ENCODE measurements at regions not wholly inside any gene's neighbourhood (a gene's known extent, or its start where the extent isn't known, plus 50 kb on each side); places are given as distances from the start of the nearest gene placed in this dataset.

GRCh38 chr6:104613416-104614001 is 246.2 kb downstream of the HACE1 start:
- no peak for DNase-seq

DNA sequence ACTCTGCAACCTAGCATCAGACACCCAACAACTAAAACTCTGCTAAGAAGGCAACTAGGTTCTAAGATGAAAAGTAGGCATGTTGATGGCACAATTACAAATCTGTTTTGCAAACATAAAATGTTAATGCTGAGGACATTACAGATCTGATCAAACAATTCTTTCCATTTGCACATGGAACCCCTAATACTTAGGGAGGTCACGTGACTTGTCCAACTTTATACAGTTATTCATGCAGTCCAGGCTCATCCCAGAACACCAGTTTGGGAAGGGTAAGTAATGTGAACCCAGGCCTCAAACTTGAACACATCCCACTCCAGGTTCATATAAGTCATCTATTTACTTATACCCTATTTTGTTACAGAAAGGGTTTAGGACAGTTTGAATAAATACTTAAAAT is 247.2 kb downstream of the HACE1 start:
- no peak for DNase-seq

DNA sequence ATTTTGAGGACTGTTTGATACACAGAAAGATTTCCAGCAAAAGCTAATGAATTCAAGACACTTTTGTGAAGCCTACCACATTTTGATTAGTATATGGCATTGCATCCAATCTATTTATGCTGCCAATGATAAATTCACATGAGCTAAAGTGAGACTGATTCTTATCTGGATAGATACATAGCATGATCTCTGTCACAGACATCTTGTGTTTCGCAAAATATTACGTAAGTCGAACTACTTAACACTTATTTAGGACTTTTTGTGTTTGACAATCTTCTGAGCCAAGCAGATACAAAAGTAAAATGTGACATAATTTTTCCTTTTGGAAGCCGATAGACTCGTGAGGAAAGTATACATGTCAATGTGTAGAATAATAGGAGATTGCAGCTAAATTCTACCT is 251.6 kb downstream of the HACE1 start:
- DNase-seq, result no peak

GRCh38 chr6:104607501-104607900 is 252.2 kb downstream of the HACE1 start:
- DNase-seq, result no peak

DNA sequence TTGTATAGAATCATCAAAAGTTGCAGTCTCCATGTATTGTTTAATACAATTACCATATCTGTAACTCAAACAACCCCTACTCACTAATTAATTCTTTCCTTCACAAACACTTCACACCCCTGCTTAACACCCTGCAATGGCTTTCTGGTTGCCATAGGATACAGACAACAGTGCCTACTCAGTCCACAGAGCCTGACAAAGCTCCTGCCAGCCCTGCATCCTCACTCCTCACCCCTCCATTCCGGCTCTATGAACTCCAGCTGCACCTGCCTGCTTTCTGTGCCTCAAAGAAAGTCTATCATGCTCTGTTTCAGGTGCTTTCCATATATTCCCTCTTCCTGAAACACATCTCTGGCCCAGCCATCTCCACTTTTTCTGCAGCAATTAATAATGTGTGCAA is 253.4 kb downstream of the HACE1 start:
- DNase-seq, result no peak

GRCh38 chr6:104604685-104605084 is 255.0 kb downstream of the HACE1 start:
- no peak for DNase-seq

DNA sequence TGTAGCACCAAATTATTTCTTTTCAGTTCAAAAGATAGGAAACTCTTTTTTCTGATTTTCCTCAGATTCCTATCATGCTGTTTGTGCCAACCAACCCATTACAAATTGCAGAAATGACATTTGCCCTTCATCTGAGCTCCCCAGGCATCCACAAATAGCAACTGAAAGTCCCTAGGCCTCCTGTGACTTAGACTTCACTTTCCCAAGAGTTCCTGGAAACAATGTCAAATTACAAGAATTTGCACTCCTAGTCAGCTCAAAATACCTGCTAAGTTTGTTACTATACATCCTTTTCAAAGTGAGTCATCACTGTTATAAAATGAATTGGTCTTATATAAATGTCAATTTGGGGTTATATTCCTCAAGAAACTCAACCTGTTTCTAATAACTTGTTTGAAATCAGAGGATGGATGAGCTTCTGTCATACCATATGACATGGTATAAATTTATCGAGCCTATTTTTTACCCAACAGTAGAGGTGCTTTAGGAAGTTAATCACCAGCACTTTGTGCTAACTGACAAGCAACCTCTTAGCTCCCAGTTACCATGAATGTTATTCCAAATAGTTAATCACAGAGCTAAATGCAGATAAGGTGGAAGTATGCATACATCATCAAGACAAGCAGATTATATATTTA is 256.5 kb downstream of the HACE1 start:
- no peak for DNase-seq

DNA sequence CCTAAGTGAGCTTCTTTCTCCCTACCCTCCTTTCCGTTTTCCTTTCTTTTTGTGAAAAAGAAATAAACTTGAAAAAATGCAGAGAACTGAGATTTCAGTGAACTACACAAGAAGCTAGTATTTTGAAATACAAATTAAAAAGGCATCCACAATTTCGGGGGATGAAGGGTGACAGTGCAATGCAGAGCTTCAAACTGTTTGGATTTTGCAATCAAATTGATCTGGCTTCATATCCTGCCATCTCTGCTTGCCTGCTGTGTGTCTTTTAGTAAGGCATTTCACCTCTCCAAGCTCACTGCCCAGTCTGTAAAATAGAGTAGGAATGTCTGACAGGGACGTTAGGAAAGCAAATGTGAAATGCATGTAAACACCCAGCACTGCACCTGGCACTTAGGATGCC is 258.0 kb downstream of the HACE1 start:
- no peak for DNase-seq

DNA sequence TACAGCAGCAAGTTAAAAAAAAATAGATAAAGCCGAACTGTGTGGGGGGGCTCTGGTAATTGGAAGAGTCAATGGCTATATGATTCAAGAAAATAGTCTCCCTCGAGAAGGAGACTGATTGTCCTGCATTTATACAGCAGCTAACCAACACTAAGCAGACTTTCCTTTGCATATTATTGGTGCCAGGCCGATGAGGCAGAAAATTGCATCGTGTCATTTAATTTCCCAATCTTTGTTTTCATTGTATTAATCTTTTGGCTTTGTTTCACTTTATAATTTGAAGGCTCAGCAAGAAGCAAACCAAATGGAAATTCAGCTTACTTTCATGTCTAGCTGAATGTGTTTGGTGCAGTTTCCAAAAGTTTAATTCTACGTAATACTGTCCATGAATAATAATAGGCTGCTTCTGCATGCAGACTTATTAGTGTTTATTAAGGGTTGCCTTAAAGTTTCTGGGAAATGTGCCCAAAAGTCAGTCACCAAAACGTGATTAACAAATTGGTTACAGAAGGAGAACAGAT is 258.5 kb downstream of the HACE1 start:
- no peak for DNase-seq

- no peak for DNase-seq
Observed at GRCh38 chr6:104600639-104600931, 259.1 kb downstream of the HACE1 start.

GRCh38 chr6:104599821-104600638 is 259.7 kb downstream of the HACE1 start:
- DNase-seq, result no peak

GRCh38 chr6:104597541-104598050 is 262.1 kb downstream of the HACE1 start:
- no peak for DNase-seq

- DNase-seq, result no peak
Observed at GRCh38 chr6:104596091-104596490, 263.6 kb downstream of the HACE1 start.

DNA sequence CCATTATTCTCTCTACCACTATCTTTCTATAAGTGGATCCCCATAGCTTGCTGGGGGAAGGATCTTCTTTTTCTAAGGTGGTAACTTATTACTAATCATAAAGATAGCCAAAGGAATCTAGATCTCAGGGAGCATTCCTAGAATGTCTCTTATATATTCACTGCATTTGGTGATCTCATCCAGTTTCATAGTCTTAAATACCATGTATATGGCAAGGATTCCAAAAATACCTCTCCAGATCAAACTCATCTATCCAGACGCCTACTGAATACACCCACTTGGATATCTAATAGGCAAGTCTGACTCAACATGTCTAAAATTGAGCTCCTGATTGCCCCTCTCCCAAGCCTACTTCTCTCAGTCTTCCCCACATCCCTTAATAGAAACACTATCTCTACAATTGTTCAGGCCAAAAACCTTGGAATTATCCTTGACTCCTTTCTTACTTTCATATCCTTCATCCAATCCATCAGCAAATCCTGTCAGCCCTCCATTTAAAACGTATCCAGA is 264.4 kb downstream of the HACE1 start:
- no peak for DNase-seq

GRCh38 chr6:104591573-104592334 is 268.0 kb downstream of the HACE1 start:
- no peak for DNase-seq

DNA sequence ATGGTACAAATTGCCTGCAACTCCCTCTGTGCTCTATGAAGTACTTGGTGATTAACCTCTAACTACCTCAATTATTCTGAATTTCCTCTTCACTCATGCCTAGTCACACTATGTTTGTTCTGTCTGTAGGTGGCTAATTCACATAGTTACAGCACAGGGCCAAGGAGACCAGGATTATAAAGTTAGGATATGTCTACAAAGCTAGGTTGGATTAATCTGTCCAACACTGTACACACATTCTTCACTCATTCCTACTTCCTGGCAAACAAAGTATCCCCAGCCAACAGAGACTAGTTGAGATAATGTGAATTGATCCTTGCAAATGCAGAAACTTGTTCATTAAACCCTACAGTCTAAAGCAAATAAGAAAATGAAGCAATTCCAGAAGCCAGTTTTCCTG is 269.8 kb downstream of the HACE1 start:
- no peak for DNase-seq

- no peak for DNase-seq
Observed at GRCh38 chr6:104585646-104586045, 274.1 kb downstream of the HACE1 start.

GRCh38 chr6:104580452-104580851 is 279.3 kb downstream of the HACE1 start:
- DNase-seq, result no peak

DNA sequence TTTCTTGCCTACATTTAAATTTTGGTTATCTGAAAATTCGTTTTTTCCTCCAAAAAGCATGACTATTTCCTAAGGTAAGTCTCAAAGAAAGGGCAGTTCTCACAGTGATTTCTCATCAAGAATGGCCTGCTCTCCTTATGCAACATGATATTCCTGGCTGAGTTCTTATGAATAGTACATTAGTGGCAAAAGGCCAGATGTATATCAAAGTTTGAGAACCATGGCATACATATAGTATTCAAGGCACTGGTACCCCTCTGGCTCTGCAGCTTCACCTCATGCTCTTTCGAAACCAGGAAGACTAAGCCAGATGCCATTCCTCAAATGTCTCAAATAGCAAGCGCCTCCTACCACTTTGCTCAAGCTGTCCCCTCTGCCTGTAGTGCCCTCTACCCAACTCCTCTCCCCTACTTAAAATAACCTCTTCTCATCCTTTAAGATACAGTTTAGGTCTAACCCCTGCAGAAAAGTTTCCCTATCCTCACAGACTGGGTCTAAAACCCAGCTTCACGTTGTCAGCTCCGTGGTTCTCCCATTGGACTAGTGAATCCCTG is 280.3 kb downstream of the HACE1 start:
- DNase-seq, result no peak

DNA sequence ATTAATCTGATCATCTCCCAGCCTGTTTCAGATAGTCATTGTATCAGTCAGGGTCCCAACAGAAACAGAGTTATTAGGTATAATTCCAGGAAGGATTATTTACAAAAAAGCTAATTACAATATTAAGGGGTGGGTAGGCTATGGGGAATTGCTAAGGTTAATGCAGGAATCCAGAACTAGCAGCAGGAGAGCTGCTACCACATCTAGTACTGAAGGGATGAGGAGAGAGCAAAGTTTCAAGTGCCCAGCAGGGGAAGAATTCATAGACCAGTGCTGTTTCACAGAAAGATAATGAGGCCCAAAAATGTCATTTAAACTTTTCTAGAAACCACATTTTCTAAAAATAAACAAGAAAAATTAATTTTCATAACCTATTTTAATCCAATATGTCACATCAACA is 284.2 kb downstream of the HACE1 start:
- no peak for DNase-seq

GRCh38 chr6:104574135-104574750 is 285.5 kb downstream of the HACE1 start:
- DNase-seq, result no peak

DNA sequence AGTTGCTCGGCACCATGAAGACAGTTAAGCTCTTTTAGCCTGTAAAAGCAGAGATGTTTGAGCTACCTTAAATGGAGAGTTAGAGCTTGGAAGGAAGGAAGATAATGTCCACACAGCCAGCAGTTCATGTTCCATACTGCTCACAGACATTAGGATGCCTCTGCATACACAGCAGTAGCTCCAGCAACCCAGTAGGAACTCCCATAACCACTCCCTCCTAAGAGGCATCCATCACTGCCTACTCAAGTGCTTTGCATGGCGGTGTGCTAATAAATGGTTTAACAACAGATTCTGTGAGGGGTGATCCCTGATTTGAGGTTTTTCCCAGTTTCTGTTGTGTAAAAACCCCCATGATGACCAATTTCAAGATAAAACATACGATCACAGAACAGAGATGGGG is 286.4 kb downstream of the HACE1 start:
- no peak for DNase-seq

Measured in midbrain (tissue), 1 donor.